Stomach smooth muscle (tissue), 2 donors: ENCODE measurements at regions not wholly inside any gene's neighbourhood (a gene's known extent, or its start where the extent isn't known, plus 50 kb on each side); places are given as distances from the start of the nearest gene placed in this dataset.
"Not testable (repeated sequence)": the region's sequence is repeated elsewhere in the genome, so short reads cannot be mapped to it uniquely, and the experiment has no call there.

Experiments used
- H3K27ac ChIP-seq: one replicate; pipeline ENCODE4 v1.7.0; 2013; ENCODE audit warnings: mild to moderate bottlenecking, low read length, inconsistent platforms
- H3K27me3 ChIP-seq, 2 donors: one replicate each; pipeline ENCODE4 v1.7.0; 2013; ENCODE audit warnings: low read length in 2 of 2; ENCODE audit not compliant: insufficient read depth in 2 of 2, control insufficient read depth in 1 of 2
- H3K36me3 ChIP-seq, 2 donors: one replicate each; pipeline ENCODE4 v1.7.0; 2013; ENCODE audit warnings: low read length in 2 of 2; ENCODE audit not compliant: control insufficient read depth in 2 of 2, insufficient read depth in 2 of 2
- H3K4me1 ChIP-seq: one replicate; pipeline ENCODE4 v1.7.0; 2013; ENCODE audit warnings: low read length; ENCODE audit not compliant: control insufficient read depth, insufficient read depth
- H3K4me3 ChIP-seq, 2 donors: one replicate each; pipeline ENCODE4 v1.7.0; 2013; ENCODE audit warnings: low read length in 2 of 2
- H3K9ac ChIP-seq, 2 donors: one replicate each; pipeline ENCODE4 v1.7.0; 2013; ENCODE audit warnings: low read length in 2 of 2, mild to moderate bottlenecking in 1 of 2
- H3K9me3 ChIP-seq, 2 donors: one replicate each; pipeline ENCODE4 v1.7.0; 2013; ENCODE audit warnings: low read length in 2 of 2; ENCODE audit not compliant: control insufficient read depth in 2 of 2
- donor health status: healthy.
- donor health status: Pancreatic carcinoma.

DNA sequence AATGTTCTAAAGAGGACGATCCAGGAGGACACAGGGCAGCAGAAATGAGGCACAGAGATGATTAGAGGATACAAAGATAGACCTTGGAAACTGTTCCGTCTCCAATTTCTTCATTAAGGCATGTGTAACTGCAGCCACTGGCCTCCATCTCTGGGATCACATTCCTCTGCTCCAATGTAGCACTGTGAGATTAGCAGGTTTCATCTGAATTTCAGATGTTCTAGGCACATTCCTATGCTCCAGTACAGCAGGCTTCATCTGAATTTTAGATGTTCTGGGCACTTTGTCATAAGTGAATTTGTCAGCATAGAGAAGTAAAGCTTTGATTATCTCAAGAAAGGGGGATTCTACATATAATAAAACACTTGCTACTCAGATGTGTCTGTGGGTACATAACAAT, 671.4 kb downstream of the MTRR start:
- Histone ChIP-seq H3K27me3 (no peaks in the 10 kb centered on the region), H3K36me3 (no peaks in the 10 kb centered on the region), H3K4me1 (no peaks in the 10 kb centered on the region), H3K4me3 (no peak overlapping the region), H3K27ac (no peak overlapping the region), H3K9me3 (no peaks in the 10 kb centered on the region), H3K9ac (no peak overlapping the region)

DNA sequence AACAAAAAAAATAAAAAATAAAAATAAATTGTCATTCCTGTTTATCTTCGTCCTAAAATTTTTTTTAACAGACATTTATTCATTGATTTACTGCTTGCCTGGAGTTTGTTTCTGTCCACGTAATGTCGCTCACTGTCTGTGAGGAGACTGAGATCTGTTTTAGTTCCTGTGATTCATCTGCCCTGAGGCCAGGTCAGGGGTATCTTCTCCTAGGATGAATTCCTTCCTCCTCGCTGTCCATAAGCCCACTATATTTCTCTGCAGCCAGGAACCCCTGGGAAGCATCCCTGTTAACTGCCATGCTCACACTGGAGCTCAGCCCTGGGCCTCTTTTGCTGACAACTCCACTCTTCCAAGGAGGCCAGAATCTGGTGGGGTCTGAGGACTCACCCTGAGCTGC, 682.0 kb downstream of the MTRR start:
- no peak overlapping the region for H3K4me3 ChIP-seq
- H3K9ac ChIP-seq = no peak overlapping the region
- H3K27ac ChIP-seq = no peak overlapping the region
- H3K27me3 ChIP-seq = no peaks in the 10 kb centered on the region
- peaks cover 0 to 7% of the 10 kb centered on the region in 2 donors for H3K9me3 ChIP-seq
- H3K4me1 ChIP-seq = no peaks in the 10 kb centered on the region
- no peaks in the 10 kb centered on the region for H3K36me3 ChIP-seq

DNA sequence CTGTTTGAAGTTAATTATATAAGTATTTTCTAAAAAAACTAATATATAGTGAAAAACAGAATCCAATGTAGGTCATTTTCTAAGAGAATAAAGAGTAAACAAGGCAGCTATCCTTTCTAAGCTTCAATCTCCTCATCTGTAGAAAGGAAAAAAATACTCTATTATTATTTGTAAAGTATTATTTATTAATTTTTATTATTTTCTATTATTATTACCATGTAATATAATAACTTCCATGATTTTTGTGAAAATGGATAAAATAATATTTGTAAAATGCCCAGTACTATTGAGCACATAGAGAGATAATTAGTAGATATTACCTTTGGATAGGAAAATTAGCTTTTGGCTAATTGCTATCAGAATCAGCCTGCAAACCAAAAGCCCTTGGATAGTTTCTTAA, 684.4 kb downstream of the MTRR start:
- Histone ChIP-seq H3K36me3 (no peaks in the 10 kb centered on the region), H3K27ac (no peak overlapping the region), H3K27me3 (no peaks in the 10 kb centered on the region), H3K4me1 (no peaks in the 10 kb centered on the region), H3K9me3 (peaks cover 0 to 7% of the 10 kb centered on the region in 2 donors), H3K4me3 (no peak overlapping the region), H3K9ac (no peak overlapping the region)

- no peaks in the 10 kb centered on the region for H3K27me3 ChIP-seq
- H3K27ac ChIP-seq = no peak overlapping the region
- no peaks in the 10 kb centered on the region for H3K4me1 ChIP-seq
- peaks cover 0 to 5% of the 10 kb centered on the region in 2 donors for H3K9me3 ChIP-seq
- H3K9ac ChIP-seq = no peak overlapping the region
- H3K36me3 ChIP-seq = no peaks in the 10 kb centered on the region
- H3K4me3 ChIP-seq = no peak overlapping the region
Observed at GRCh38 chr5:8557728-8558127, 688.8 kb downstream of the MTRR start.

GRCh38 chr5:8560776-8561175, 691.8 kb downstream of the MTRR start:
- H3K27me3 ChIP-seq = no peaks in the 10 kb centered on the region
- no peak overlapping the region for H3K4me3 ChIP-seq
- no peaks in the 10 kb centered on the region for H3K4me1 ChIP-seq
- H3K9ac ChIP-seq = no peak overlapping the region
- H3K36me3 ChIP-seq = no peaks in the 10 kb centered on the region
- H3K27ac ChIP-seq = no peak overlapping the region
- no peaks in the 10 kb centered on the region for H3K9me3 ChIP-seq

DNA sequence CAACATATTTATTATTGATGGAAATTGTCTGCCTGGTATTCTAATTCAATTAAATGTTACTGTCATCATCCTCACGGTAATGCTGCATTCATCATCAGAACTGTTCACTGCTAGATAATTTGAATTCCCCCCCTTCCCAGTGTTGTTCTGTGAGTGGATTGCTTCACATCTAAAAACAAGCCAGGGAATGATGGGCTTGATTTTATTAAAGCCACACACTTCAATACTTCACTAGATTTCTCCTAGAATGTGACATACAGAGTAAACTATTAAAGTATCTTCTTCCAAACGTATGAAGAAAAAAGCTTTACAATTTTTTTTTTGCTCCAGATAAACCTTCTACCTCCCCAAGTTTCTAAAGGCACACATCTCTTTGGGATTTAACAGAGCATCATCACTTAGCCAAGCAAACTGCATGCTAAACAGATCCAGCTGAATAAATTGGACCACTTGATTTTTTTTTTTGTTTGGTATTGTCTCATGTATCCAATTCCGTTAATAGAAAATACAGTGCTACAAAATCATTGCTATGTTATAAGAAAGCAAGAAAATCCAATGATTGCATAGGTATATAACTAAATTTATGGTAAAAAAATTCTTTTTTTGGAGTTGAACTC, 692.4 kb downstream of the MTRR start:
- Histone ChIP-seq H3K9ac (no peak overlapping the region), H3K4me3 (no peak overlapping the region), H3K9me3 (no peaks in the 10 kb centered on the region), H3K4me1 (no peaks in the 10 kb centered on the region), H3K36me3 (no peaks in the 10 kb centered on the region), H3K27me3 (no peaks in the 10 kb centered on the region), H3K27ac (no peak overlapping the region)

DNA sequence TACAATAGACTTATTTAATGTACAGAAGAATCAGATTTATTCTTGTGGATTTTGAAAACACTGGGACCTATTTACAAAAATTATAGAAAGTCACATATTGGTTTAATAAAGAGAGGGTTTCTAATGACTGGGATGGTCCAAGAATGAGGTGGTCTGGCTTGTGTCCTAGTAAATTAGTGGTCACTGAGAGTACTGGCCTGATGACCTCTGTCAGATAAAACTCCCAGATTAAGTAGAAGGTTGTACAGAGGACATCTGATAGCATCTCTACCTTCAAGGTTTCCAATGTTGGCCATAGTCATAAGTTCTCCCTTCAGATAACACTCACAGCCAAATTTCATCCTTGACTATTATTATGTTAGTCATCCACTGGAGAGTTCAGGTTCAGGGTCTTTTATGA, 692.9 kb downstream of the MTRR start:
- no peak overlapping the region for H3K27ac ChIP-seq
- no peak overlapping the region for H3K4me3 ChIP-seq
- no peaks in the 10 kb centered on the region for H3K36me3 ChIP-seq
- no peaks in the 10 kb centered on the region for H3K4me1 ChIP-seq
- no peak overlapping the region for H3K9ac ChIP-seq
- no peaks in the 10 kb centered on the region for H3K27me3 ChIP-seq
- H3K9me3 ChIP-seq = no peaks in the 10 kb centered on the region

- not testable (repeated sequence) for H3K4me1 ChIP-seq, H3K9me3 ChIP-seq
Observed at GRCh38 chr5:8563540-8563939, 694.6 kb downstream of the MTRR start.

DNA sequence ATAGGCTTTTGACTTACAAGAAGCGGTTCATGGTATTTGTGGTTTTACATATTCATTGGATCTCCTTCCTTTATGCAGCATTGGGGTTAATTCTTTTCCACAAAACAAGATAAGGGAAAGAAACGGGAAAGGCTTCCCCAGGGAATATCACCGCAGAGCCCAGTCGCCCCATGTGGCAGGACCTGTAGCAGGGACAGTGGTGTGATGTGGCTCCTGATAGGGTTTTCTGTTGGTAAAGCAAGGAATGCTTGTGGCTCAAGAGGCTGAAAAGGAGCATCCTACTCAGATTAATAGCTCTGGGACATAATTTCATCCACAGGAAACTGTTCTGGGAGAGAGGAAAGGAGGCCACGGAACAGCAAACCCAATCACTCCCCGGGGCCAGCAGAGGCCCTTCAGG, 699.9 kb downstream of the MTRR start:
- H3K4me3 ChIP-seq = no peak overlapping the region
- no peaks in the 10 kb centered on the region for H3K4me1 ChIP-seq
- H3K27me3 ChIP-seq = no peaks in the 10 kb centered on the region
- no peaks in the 10 kb centered on the region for H3K9me3 ChIP-seq
- H3K27ac ChIP-seq = no peak overlapping the region
- H3K36me3 ChIP-seq = no peaks in the 10 kb centered on the region
- H3K9ac ChIP-seq = no peak overlapping the region

More at GRCh38 chr5:8563540-8563939, 694.6 kb downstream of the MTRR start:
- H3K9ac ChIP-seq, H3K27ac ChIP-seq, H3K4me3 ChIP-seq, H3K36me3 ChIP-seq, H3K27me3 ChIP-seq: not testable (repeated sequence)

DNA sequence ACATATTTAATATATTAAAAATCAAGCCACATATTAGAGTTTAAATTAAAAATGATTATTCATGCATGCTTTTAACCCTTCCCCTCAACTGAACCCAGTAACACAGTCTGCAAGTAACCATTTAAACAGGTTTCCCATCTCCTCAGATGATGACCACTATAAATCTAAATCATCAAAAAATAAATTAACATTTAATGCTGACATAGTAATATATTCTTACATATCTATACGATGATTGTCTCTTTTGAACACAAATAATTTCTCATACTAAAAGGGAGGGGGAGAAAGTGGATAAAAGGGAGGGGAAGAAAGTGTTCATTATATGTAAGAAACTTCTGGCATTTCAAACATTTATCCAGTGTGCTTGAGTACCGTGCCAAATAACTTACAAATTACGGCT, 701.6 kb downstream of the MTRR start:
- Histone ChIP-seq H3K36me3 (no peaks in the 10 kb centered on the region), H3K27me3 (no peaks in the 10 kb centered on the region), H3K9ac (no peak overlapping the region), H3K4me1 (no peaks in the 10 kb centered on the region), H3K9me3 (no peaks in the 10 kb centered on the region), H3K27ac (no peak overlapping the region), H3K4me3 (no peak overlapping the region)

GRCh38 chr5:8576178-8576577, 707.2 kb downstream of the MTRR start:
- Histone ChIP-seq H3K4me1 (no peaks in the 10 kb centered on the region), H3K9ac (no peak overlapping the region), H3K4me3 (no peak overlapping the region), H3K9me3 (no peaks in the 10 kb centered on the region), H3K27ac (no peak overlapping the region), H3K27me3 (no peaks in the 10 kb centered on the region), H3K36me3 (no peaks in the 10 kb centered on the region)
